ENCODE measurements at regions not wholly inside any gene's neighbourhood (a gene's known extent, or its start where the extent isn't known, plus 50 kb on each side); places are given as distances from the start of the nearest gene placed in this dataset.
"Not testable (repeated sequence)": the region's sequence is repeated elsewhere in the genome, so short reads cannot be mapped to it uniquely, and the experiment has no call there.

DNA sequence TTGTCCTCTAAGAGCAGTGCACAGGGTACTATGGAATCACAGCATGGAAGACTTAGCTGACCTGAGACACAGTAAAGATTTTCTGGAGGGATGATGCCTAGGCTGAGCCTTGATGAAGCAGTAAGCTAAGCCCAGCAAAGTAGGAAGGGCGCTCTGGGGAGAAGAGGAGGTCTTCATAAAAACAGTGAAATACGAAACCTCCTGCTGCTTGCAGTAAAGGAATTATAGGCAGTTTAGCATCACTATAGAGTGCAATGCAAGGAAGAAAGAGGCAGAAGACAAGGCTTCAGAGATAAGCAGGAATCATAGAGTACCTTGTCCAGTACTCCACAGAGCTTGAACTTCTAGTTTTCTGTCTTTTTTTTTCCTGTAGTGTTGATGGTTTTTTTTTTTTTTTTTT, 555.7 kb upstream of the CADM1 start:
- Mint-ChIP-seq H3K4me1 (no peaks in the 10 kb centered on the region), H3K4me3 (no peak overlapping the region), H3K27me3 (no peaks in the 10 kb centered on the region), H3K27ac (no peak overlapping the region), H3K9me3 (no peaks in the 10 kb centered on the region)
- ATAC-seq (no peak), DNase-seq (no peak)

DNA sequence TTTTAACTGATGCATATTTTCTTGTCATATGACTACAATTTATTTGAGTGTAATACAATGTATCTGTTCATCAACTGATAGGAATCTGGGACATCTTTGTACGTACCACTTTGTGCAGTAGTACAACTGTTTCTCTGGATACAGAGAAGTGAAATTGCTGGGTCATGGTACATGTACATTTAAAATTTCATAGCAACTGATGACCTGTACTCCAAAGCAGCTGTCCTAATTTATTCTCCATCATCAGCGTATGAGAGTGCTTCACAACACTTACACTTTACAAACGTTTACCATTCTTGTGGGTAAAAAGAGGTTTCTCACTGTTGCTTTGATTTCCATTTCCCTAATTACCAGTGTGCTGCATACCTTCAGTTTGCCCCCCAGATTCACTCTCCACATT, 552.8 kb upstream of the CADM1 start:
- ATAC-seq (no peak), DNase-seq (no peak)
- Mint-ChIP-seq H3K27me3 (no peaks in the 10 kb centered on the region), H3K9me3 (peaks cover 0 to 6% of the 10 kb centered on the region in 2 donors), H3K27ac (no peak overlapping the region), H3K4me1 (no peaks in the 10 kb centered on the region), H3K4me3 (no peak overlapping the region)

DNA sequence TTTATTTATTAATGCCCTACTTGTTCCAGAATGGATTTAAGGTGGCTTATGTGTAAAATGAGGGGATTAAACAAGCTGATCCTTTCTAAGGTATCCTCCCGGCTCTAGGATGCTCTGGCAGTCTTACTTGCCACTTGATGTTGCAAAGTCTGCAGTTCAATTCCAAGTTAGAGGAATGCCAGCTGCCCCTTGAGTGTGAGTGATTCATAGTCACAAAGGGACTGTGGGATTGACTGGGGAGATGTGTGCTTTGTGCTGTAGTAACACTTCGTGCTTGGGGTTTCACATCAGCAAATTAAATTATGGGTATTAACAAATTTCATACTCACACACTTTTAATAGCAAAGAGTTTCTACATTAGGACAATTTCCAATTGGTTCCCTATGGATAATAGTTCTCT, 550.8 kb upstream of the CADM1 start:
- no peaks in the 10 kb centered on the region for H3K27me3 Mint-ChIP-seq
- DNase-seq (no peak), ATAC-seq (no peak)
- H3K27ac Mint-ChIP-seq: no peak overlapping the region
- H3K4me3 Mint-ChIP-seq: no peak overlapping the region
- peaks cover 0 to 6% of the 10 kb centered on the region in 2 donors for H3K9me3 Mint-ChIP-seq
- no peaks in the 10 kb centered on the region for H3K4me1 Mint-ChIP-seq

DNA sequence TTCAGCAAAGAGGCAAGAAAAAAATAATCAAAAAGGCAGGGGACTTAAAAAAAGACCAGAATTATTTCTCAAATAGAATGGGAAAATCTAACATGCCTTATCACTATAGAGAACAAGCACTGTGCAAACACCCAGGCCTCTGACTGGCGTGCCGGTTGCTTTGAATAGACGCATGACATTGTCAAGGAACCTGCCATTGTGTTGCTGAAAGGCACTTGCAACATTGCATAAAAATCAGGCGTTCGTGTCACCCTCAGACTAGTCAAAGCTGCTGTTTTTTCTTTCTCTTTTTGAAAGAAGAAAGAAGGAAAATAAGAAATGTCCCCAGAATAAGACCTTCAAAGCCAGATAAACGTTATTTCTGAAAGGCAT, 549.3 kb upstream of the CADM1 start:
- no peak overlapping the region for H3K4me3 Mint-ChIP-seq
- no peaks in the 10 kb centered on the region for H3K4me1 Mint-ChIP-seq
- H3K9me3 Mint-ChIP-seq: peaks cover 0 to 6% of the 10 kb centered on the region in 2 donors
- no peak overlapping the region for H3K27ac Mint-ChIP-seq
- DNase-seq (no peak), ATAC-seq (no peak)
- H3K27me3 Mint-ChIP-seq: no peaks in the 10 kb centered on the region

DNA sequence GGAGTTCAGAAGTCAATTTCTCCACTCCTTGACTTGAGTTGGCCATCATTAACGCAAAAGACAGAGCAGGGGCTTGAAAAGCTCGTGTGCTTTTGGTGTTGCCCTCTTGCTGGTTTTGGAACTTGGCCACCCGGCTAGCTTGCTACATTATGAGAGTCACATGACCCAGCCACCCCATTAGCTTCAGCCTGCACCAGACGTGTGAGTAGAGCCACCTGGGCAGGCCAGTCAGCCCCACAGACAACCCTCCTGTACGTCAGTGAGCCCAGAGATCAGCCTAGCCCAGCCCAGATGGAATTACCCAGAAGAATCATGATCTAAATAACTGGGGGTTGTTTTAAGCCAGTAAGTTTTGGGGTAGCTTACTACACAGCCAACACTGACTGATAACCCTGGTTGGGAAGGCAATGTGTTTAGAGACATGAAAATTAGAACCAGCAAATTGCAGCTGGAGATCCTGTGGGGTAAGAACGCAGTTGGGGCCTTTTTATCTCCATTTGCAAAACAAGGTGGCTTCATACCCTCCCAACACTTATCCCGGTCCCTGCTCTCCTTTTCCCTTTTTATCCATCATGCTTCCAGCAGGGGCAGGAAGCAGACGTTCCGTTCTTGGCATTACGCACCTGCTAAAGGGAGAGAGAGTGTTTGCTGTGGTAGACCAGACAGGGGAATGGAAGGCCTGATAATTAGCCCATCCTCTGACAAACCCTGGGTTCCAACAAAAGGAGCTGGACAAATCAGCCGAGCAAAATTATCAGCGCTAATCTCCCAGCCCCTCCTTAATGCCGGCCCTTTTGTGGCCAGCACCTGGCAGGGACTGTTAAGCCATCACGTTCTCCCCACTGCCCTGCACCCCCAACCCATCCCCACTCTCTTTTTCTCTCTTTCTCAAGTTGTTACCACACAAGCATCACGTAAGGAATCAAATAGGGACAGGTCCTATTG, 548.7 kb upstream of the CADM1 start:
- ATAC-seq (no peak), DNase-seq (no peak)
- no peak overlapping the region for H3K4me3 Mint-ChIP-seq
- no peaks in the 10 kb centered on the region for H3K4me1 Mint-ChIP-seq
- H3K27me3 Mint-ChIP-seq: no peaks in the 10 kb centered on the region
- H3K27ac Mint-ChIP-seq: no peak overlapping the region
- H3K9me3 Mint-ChIP-seq: peaks cover 0 to 6% of the 10 kb centered on the region in 2 donors

DNA sequence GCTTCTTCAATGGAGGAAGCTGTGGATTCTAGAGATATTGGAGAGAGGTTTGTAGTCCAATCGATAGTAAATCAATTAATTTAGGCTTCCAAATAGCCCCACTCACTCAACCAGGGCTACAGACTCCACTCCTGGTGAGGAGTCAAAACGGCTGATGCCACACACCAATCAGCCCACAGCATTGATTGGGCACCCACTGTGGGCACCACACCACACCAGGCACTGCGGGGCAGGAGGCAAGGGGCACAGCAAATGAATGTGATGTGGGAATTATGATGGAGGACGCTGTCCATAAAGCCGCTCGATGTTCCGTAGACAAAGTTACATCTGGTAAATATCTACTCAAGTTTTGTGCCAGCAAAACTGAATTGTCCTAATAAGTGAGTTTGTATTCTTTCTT, 547.3 kb upstream of the CADM1 start:
- H3K27me3 Mint-ChIP-seq: no peaks in the 10 kb centered on the region
- no peaks in the 10 kb centered on the region for H3K4me1 Mint-ChIP-seq
- peaks cover 0 to 6% of the 10 kb centered on the region in 2 donors for H3K9me3 Mint-ChIP-seq
- ATAC-seq: no peak
- H3K27ac Mint-ChIP-seq: no peak overlapping the region
- no peak for DNase-seq
- no peak overlapping the region for H3K4me3 Mint-ChIP-seq

DNA sequence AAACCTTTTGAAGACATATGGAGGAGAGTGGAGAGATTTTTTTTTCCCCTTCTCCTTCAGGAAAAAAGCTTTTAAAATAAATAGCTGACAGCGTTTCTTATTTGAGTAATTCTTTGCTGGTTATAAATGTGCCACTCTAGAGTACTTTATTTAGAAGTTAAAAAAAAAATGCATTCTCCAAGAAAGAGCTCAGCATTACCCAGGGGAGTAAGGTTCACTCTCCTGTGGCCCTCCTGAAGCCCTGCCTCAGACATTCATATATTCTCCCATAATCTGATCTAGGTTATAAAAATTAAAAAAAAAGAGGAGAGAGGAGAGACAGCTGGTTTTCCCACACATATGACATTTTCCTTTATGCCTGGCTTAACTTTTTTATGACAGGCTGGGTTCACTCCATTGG, 545.2 kb upstream of the CADM1 start:
- no peak for DNase-seq
- H3K27me3 Mint-ChIP-seq: no peaks in the 10 kb centered on the region
- peaks cover 0 to 6% of the 10 kb centered on the region in 2 donors for H3K9me3 Mint-ChIP-seq
- ATAC-seq: no peak
- H3K4me3 Mint-ChIP-seq: no peak overlapping the region
- H3K4me1 Mint-ChIP-seq: no peaks in the 10 kb centered on the region
- H3K27ac Mint-ChIP-seq: no peak overlapping the region

DNA sequence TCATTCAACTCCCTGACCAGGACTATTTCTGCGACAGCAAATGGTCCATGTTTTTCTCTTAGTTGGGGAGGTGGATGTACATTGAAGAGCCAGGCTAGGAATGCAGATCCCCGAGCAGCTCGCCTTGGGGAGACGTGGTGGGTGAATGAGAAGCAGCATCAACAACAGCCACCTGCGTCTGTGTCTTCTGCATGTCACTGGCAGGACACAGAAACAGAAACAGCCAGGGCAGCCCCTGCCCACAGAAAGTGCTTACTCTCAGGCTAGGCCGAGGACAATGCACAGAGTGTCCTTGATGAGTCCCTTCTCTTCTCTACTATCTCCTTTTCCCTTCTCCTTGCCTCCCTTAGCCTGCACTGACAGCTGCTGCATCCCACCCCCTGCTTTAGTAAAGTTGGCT, 541.9 kb upstream of the CADM1 start:
- DNase-seq: no peak
- no peak overlapping the region for H3K4me3 Mint-ChIP-seq
- H3K27me3 Mint-ChIP-seq: no peaks in the 10 kb centered on the region
- no peaks in the 10 kb centered on the region for H3K4me1 Mint-ChIP-seq
- no peak for ATAC-seq
- no peak overlapping the region for H3K27ac Mint-ChIP-seq
- H3K9me3 Mint-ChIP-seq: no peaks in the 10 kb centered on the region

DNA sequence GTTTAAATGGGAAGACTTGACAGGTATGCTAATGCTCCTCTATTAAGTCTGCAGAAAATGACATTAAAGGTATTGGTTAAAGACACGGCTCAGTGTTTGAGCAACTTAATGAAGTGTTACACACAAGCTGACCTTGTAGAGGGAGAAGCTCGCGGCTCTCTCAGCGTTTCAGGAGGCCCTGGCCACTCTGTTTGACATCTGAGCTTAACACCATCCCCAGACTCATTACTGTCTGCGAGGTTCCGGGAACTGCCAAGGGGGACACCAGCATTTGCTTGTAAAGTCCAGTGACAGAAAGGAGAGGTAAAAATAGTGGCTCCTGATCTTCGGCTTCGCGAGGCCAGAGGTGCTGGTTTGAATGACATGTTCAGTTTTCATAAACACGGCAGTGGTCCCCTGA, 540.7 kb upstream of the CADM1 start:
- no peaks in the 10 kb centered on the region for H3K4me1 Mint-ChIP-seq
- DNase-seq (no peak), ATAC-seq (no peak)
- no peaks in the 10 kb centered on the region for H3K9me3 Mint-ChIP-seq
- H3K27ac Mint-ChIP-seq: no peak overlapping the region
- H3K27me3 Mint-ChIP-seq: no peaks in the 10 kb centered on the region
- no peak overlapping the region for H3K4me3 Mint-ChIP-seq

DNA sequence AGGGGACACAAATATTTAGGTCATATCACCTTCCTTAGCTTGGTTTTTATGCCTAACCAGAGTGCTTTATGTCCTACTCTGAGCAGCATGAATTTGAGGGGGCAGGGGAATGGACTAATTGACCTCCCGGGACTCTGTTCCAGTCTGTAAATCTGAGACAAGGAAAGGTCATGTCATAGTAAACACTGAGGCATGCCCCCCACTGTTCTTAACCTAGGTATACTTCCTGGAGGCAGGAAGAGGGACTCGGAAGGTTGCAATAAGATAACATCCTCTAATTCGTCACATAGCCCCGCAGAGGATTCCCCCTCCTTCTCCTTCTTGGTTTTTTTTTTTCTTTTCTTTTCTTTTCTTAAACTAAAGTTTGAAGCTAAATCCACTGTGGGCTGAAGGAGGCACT, 540.3 kb upstream of the CADM1 start:
- no peaks in the 10 kb centered on the region for H3K9me3 Mint-ChIP-seq
- ATAC-seq: no peak

DNA sequence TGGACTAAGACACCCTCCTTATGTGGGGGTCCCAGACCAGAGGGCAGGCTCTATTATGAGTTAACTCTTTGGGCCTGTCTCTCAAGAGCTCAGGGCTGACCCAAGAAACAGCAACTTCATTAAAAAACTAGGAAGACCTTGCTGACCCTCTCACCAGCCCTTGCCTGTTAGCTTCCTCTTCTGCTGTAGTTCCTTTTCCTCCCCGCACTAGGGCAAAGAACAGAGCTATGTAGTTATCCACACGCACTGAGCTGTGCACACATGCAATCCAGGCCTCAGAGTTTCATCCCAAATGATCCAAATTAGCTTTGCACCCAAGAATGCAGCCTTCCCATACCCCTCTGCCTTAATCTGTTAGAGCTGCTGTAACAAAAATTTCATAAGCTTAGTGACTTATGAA, 539.6 kb upstream of the CADM1 start:
- no peaks in the 10 kb centered on the region for H3K9me3 Mint-ChIP-seq
- no peak overlapping the region for H3K4me3 Mint-ChIP-seq
- H3K27ac Mint-ChIP-seq: no peak overlapping the region
- no peak for DNase-seq
- H3K27me3 Mint-ChIP-seq: no peaks in the 10 kb centered on the region
- H3K4me1 Mint-ChIP-seq: no peaks in the 10 kb centered on the region
- no peak for ATAC-seq

More for the DNA sequence above, 540.3 kb upstream of the CADM1 start:
- H3K4me1 Mint-ChIP-seq: no peaks in the 10 kb centered on the region
- no peak overlapping the region for H3K27ac Mint-ChIP-seq
- H3K4me3 Mint-ChIP-seq: no peak overlapping the region
- no peak for DNase-seq
- no peaks in the 10 kb centered on the region for H3K27me3 Mint-ChIP-seq

DNA sequence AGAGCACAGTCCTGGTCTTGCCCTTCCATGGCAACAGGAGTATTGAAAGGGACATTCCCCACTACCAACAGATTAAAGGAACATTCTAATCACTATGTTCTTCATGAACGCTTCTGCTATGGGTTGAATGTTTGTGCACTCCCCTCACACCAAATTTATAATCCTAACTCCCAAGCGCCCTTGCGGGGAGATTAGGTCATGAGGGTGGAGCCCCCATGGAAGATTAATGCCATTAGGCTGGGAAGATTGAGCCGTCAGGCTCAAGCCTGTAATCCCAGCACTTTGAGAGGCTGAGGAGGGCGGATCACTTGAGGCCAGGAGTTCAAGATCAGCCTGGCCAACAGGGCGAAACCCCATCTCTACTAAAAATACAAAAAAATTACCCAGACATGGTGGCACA, 538.8 kb upstream of the CADM1 start:
- not testable (repeated sequence) for H3K4me3 Mint-ChIP-seq

DNA sequence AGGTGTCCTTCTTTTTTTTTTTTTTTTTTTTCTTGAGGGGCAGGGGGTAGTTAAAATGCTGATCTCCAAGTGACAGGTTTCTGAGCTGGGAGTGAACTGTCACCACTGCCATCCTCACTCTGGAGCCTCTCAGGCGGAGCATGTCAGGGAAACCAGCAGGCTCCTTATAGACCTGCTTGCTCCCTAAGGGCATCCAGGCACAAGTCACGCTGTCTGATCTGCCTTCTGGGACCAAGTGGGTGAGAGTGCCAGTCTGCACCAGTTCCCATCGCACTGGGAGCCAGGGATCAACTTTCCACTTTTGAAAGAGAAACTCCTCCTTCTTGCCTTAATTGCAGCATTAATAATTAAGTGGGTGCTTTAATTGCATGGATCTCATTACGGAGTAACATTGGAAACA, 537.9 kb upstream of the CADM1 start:
- Mint-ChIP-seq H3K27ac (no peak overlapping the region), H3K27me3 (no peaks in the 10 kb centered on the region), H3K4me1 (no peaks in the 10 kb centered on the region), H3K9me3 (no peaks in the 10 kb centered on the region), H3K4me3 (no peak overlapping the region)
- DNase-seq: no peak
- ATAC-seq: no peak

More for the DNA sequence above, 538.8 kb upstream of the CADM1 start:
- not testable (repeated sequence) for ATAC-seq, H3K27me3 Mint-ChIP-seq, H3K9me3 Mint-ChIP-seq, DNase-seq, H3K4me1 Mint-ChIP-seq, H3K27ac Mint-ChIP-seq

DNA sequence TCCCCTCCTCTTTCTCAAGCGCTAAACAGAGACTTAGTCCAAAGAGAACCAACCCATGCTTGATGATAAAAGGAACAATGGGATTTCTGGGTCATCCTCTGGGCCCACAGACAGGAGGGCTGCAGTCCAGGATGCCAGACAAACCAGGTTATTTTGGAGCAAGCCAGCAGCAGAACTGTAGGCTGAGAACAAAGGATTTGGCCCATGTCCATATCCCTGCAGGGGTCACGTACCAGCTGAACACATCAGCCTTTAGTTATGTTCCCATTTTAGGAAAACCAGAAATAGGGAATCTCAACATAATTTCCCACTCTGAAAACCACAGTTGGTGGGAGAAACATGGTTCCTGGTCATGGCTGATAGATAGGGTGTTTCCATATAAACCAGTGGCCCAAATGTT, 533.6 kb upstream of the CADM1 start:
- Mint-ChIP-seq H3K9me3 (no peaks in the 10 kb centered on the region), H3K4me3 (no peak overlapping the region), H3K27ac (no peak overlapping the region), H3K27me3 (no peaks in the 10 kb centered on the region), H3K4me1 (no peaks in the 10 kb centered on the region)
- DNase-seq (no peak), ATAC-seq (no peak)

DNA sequence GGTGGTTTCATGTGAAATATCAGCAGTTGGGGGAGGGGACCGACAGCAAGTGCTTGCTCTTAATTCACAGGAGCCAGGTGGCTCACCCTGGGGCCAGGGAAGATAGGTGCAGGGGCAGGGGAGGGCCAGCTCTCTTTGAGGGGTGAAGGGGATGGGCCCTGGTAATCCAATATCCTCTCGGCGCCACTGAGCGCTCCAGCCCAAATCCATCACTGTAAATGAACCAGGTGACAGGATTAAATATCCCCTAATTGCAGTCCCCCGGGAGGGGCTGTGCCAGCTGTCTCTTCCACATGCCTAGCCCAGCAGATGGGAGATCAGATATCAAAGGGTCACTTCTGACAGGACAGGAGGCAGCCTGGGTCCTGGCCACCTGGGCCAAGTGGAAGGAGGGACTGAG, 531.8 kb upstream of the CADM1 start:
- H3K9me3 Mint-ChIP-seq: no peaks in the 10 kb centered on the region

DNA sequence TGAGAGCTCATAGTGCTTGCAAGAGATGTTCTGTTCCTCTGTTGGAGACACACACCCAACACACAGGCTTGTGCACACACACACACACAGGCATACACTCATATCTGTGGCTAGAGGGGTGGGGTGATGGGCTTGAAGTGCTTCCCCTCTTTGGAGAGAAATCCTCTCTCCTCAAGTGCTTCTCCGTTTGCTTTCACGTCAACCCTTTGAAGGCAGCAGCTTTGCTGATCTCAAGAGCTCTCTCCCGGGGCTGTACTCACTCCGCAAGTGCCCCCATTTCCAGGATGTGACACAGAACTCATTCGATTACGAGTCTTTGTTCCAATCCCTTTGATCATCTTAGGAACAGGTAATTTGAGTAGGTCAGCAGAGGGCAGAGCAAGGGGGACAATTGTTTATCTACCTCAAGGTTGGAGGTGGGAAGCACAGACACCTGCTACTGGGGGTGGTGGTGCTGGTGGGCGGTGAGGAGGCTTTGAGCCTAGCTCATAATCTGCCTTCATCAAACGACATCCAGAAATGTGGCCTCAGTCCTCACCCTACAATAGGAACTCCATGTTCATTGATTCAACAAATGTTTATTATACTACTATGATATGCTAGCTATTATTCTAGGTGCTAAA, 529.8 kb upstream of the CADM1 start:
- Mint-ChIP-seq H3K27ac (no peak overlapping the region), H3K9me3 (peaks cover 0 to 5% of the 10 kb centered on the region in 2 donors), H3K27me3 (no peaks in the 10 kb centered on the region), H3K4me1 (no peaks in the 10 kb centered on the region), H3K4me3 (no peak overlapping the region)
- no peak for DNase-seq
- ATAC-seq: no peak

More for the DNA sequence above, 531.8 kb upstream of the CADM1 start:
- Mint-ChIP-seq H3K27me3 (no peaks in the 10 kb centered on the region), H3K27ac (no peak overlapping the region), H3K4me1 (no peaks in the 10 kb centered on the region), H3K4me3 (no peak overlapping the region)
- ATAC-seq (no peak), DNase-seq (no peak)
